A673 (cell line): ENCODE measurements at regions not wholly inside any gene's neighbourhood (a gene's known extent, or its start where the extent isn't known, plus 50 kb on each side); places are given as distances from the start of the nearest gene placed in this dataset.

ENCODE experiments used
- EZH2 ChIP-seq: fragments of 200-600 bp; sonication (generic); IDR thresholded peaks from 2 replicates; pipeline ENCODE4 v1.6.1; 2017; ENCODE audit warnings: borderline replicate concordance, low read depth, mild to moderate bottlenecking, mixed read lengths, antibody characterized with exemption, low read length; ENCODE audit not compliant: poor library complexity, severe bottlenecking
- TF ChIP-seq, protein P1 (sequence below): fragments of 300-800, 200-600 bp; sonication (generic); conservative IDR thresholded peaks from 2 replicates; pipeline ENCODE4 v1.5.1; 2017; ENCODE audit warnings: low read depth, mild to moderate bottlenecking, antibody characterized with exemption, low read length, moderate library complexity, mixed read lengths

DNA sequence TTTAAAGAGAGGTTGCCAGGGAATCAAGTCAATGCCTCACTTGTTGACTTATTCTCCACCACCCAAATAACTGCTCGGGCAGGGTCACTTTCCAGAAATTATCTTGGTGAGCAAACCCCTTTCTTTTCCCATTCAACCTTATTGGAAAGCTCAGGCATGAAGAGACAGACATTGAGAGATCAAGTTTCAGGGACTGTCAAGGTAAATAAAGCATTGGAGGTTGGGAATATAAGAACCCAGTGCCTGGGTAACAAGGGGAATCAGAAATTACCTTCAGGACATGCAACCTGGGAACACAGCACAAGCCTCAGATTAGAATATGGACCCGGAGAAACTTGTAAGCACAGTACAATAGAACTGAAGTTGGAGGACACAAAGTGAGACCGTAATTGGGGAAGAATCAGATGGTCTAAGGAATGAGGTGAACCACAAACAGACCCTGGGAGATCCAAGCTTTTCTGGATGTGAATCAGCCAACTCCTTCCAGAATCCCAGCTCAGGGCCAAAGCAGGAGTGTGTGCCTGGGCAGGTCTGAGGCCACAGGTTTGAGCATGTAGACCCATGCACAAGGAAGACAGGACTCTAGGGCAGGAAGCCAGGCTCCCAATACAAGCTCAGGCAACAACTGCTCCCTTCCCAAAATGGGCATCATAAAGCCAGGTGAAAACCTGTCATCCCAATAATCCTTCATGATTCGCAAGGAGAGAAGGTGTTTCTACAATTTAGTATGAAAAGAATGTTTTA is 512.8 kb downstream of the MAFB start:
- TF ChIP-seq, protein P1, sequence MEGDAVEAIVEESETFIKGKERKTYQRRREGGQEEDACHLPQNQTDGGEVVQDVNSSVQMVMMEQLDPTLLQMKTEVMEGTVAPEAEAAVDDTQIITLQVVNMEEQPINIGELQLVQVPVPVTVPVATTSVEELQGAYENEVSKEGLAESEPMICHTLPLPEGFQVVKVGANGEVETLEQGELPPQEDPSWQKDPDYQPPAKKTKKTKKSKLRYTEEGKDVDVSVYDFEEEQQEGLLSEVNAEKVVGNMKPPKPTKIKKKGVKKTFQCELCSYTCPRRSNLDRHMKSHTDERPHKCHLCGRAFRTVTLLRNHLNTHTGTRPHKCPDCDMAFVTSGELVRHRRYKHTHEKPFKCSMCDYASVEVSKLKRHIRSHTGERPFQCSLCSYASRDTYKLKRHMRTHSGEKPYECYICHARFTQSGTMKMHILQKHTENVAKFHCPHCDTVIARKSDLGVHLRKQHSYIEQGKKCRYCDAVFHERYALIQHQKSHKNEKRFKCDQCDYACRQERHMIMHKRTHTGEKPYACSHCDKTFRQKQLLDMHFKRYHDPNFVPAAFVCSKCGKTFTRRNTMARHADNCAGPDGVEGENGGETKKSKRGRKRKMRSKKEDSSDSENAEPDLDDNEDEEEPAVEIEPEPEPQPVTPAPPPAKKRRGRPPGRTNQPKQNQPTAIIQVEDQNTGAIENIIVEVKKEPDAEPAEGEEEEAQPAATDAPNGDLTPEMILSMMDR: no peak
- no peak for TF ChIP-seq EZH2
